ENCODE measurements at regions not wholly inside any gene's neighbourhood (a gene's known extent, or its start where the extent isn't known, plus 50 kb on each side); places are given as distances from the start of the nearest gene placed in this dataset.

DNA sequence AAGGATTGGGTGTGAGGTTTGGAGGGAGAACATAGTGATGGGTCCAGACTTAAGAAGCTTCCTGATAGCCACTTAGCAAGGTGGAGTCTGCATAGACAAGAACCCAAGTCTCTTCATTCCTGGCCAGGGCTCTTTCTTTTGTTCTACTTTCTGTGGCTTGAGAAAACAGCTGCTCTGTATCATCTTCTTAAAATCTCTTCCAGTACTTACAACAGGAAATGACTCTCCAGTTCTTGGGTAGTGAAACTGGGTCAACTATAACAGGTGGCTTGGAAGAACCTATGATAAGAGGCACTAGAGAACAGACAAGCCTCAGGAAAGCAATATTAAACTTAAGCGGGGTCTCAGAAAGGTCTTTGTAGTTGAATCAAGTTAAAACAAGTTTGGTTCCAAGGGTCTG is 148.1 kb upstream of the USP24 start:
- TF ChIP-seq, protein P1, sequence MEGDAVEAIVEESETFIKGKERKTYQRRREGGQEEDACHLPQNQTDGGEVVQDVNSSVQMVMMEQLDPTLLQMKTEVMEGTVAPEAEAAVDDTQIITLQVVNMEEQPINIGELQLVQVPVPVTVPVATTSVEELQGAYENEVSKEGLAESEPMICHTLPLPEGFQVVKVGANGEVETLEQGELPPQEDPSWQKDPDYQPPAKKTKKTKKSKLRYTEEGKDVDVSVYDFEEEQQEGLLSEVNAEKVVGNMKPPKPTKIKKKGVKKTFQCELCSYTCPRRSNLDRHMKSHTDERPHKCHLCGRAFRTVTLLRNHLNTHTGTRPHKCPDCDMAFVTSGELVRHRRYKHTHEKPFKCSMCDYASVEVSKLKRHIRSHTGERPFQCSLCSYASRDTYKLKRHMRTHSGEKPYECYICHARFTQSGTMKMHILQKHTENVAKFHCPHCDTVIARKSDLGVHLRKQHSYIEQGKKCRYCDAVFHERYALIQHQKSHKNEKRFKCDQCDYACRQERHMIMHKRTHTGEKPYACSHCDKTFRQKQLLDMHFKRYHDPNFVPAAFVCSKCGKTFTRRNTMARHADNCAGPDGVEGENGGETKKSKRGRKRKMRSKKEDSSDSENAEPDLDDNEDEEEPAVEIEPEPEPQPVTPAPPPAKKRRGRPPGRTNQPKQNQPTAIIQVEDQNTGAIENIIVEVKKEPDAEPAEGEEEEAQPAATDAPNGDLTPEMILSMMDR (IDR thresholded peaks at IDR 0.05): no peak
- TF ChIP-seq USF1 (CRISPR knock-in tag; IDR thresholded peaks at IDR 0.05) (no peak), CREM (CRISPR knock-in tag; IDR thresholded peaks at IDR 0.05) (no peak)
